GM18868 (cell line): ENCODE measurements at regions not wholly inside any gene's neighbourhood (a gene's known extent, or its start where the extent isn't known, plus 50 kb on each side); places are given as distances from the start of the nearest gene placed in this dataset.
A peak's percentile ranks its signal among the peaks of the same experiment; 100 is the strongest.

Experiments
- ATAC-seq: cut with Tn5 transposase; IDR thresholded peaks from one replicate; pipeline ENCODE4 v1.9.1; 2021; ENCODE audit warnings: mild to moderate bottlenecking, moderate library complexity; ENCODE audit not compliant: unreplicated experiment

- no peak for ATAC-seq
Measured at GRCh38 chr6:97563529-97563928, 280.5 kb upstream of the MMS22L start.

- ATAC-seq = peak; percentile 52
Measured at GRCh38 chr6:97572943-97573342, 289.9 kb upstream of the MMS22L start.

- peak; percentile 81 for ATAC-seq
Measured at GRCh38 chr6:97586344-97586743, 303.3 kb upstream of the MMS22L start.

- no peak for ATAC-seq
Measured at GRCh38 chr6:97591955-97592354, 308.9 kb upstream of the MMS22L start.

- no peak for ATAC-seq
Measured at GRCh38 chr6:97594844-97595243, 311.8 kb upstream of the MMS22L start.

- ATAC-seq = no peak
Measured at GRCh38 chr6:97621111-97621510, 338.1 kb upstream of the MMS22L start.

GRCh38 chr6:97626671-97627441 lies 343.8 kb upstream of the MMS22L start:
- ATAC-seq = no peak

GRCh38 chr6:97629180-97629579 lies 346.2 kb upstream of the MMS22L start:
- ATAC-seq = no peak

- ATAC-seq = no peak
Measured at GRCh38 chr6:97630604-97631003, 347.6 kb upstream of the MMS22L start.

- no peak for ATAC-seq
Measured at GRCh38 chr6:97632341-97632740, 349.3 kb upstream of the MMS22L start.

GRCh38 chr6:97639702-97640101 lies 356.7 kb upstream of the MMS22L start:
- ATAC-seq = no peak

- no peak for ATAC-seq
Measured at GRCh38 chr6:97644353-97644752, 361.3 kb upstream of the MMS22L start.

GRCh38 chr6:97645757-97646156 lies 362.7 kb upstream of the MMS22L start:
- no peak for ATAC-seq

- ATAC-seq = no peak
Measured at GRCh38 chr6:97653076-97653475, 370.1 kb upstream of the MMS22L start.

GRCh38 chr6:97653517-97653916 lies 370.5 kb upstream of the MMS22L start:
- ATAC-seq = no peak

- no peak for ATAC-seq
Measured at GRCh38 chr6:97654674-97655073, 371.7 kb upstream of the MMS22L start.

- no peak for ATAC-seq
Measured at GRCh38 chr6:97656236-97656635, 373.2 kb upstream of the MMS22L start.

- no peak for ATAC-seq
Measured at GRCh38 chr6:97656706-97657350, 373.8 kb upstream of the MMS22L start.

- ATAC-seq = no peak
Measured at GRCh38 chr6:97658090-97658489, 375.1 kb upstream of the MMS22L start.

- ATAC-seq = no peak
Measured at GRCh38 chr6:97663252-97663651, 380.2 kb upstream of the MMS22L start.

GRCh38 chr6:97665446-97665845 lies 382.4 kb upstream of the MMS22L start:
- no peak for ATAC-seq

- peak; percentile 12 for ATAC-seq
Measured at GRCh38 chr6:97666889-97667288, 383.9 kb upstream of the MMS22L start.

GRCh38 chr6:97668716-97669115 lies 385.7 kb upstream of the MMS22L start:
- peak; percentile 56 for ATAC-seq
